ENCODE measurements at regions not wholly inside any gene's neighbourhood (a gene's known extent, or its start where the extent isn't known, plus 50 kb on each side); places are given as distances from the start of the nearest gene placed in this dataset.

DNA sequence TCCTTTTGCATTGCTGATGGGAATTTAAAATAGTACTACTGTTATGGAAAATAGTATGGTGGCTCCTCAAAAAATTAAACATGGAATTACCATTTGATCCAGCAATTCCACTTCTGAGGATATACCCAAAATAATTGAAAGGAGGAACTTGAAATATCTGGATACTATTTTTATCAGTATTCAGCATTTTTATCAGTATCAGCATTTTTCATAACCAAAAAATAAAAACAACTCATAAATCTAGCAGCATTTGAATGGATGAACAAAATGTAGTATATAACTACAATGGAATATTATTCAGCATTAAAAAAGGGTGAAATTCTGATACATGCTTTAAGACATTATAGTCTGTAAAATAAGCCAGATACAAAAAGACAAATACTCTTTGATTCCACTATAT, 763.4 kb upstream of the MAN1A1 start:
- POLR2A ChIA-PET = no interaction called here
- DNase-seq (ENCODE audit: low read depth, low spot score) = no peak
- Histone ChIP-seq H3K9me3 (ENCODE audit: control insufficient read depth, insufficient read depth, low read depth, low read length) (0 out of 2 replicates have a peak, but pooled peaks cover 2% of the 10 kb centered on the region), H3K27ac (ENCODE audit: low read length) (no peak overlapping the region), H3K36me3 (ENCODE audit: control insufficient read depth, insufficient read depth, low read length) (no peaks in the 10 kb centered on the region), H3K4me3 (ENCODE audit: low read depth in 2 of 2, low read length in 2 of 2) (no peak overlapping the region), H3K27me3 (ENCODE audit: control insufficient read depth, insufficient read depth, low read length) (no peaks in the 10 kb centered on the region), H3K4me1 (ENCODE audit: control insufficient read depth, insufficient read depth, low read length) (no peaks in the 10 kb centered on the region)
- CTCF ChIA-PET = no interaction called here
- no peak for ATAC-seq
- intact Hi-C loops (cut with micrococcal nuclease; ENCODE audit: unreplicated experiment) = no loop called here
- TF ChIP-seq, protein P1, sequence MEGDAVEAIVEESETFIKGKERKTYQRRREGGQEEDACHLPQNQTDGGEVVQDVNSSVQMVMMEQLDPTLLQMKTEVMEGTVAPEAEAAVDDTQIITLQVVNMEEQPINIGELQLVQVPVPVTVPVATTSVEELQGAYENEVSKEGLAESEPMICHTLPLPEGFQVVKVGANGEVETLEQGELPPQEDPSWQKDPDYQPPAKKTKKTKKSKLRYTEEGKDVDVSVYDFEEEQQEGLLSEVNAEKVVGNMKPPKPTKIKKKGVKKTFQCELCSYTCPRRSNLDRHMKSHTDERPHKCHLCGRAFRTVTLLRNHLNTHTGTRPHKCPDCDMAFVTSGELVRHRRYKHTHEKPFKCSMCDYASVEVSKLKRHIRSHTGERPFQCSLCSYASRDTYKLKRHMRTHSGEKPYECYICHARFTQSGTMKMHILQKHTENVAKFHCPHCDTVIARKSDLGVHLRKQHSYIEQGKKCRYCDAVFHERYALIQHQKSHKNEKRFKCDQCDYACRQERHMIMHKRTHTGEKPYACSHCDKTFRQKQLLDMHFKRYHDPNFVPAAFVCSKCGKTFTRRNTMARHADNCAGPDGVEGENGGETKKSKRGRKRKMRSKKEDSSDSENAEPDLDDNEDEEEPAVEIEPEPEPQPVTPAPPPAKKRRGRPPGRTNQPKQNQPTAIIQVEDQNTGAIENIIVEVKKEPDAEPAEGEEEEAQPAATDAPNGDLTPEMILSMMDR (IDR thresholded peaks at IDR 0.05) = no peak
- TF ChIP-seq SIN3A (IDR thresholded peaks at IDR 0.05; ENCODE audit: borderline replicate concordance, insufficient read depth, low read depth, low read length) = no peak
- TF ChIP-seq POLR2AphosphoS5 (IDR thresholded peaks at IDR 0.05; ENCODE audit: low read depth, low read length) = no peak
- no peak for TF ChIP-seq TCF7L2 (IDR thresholded peaks at IDR 0.05; ENCODE audit: low read depth, low read length)
- TF ChIP-seq, protein P2, sequence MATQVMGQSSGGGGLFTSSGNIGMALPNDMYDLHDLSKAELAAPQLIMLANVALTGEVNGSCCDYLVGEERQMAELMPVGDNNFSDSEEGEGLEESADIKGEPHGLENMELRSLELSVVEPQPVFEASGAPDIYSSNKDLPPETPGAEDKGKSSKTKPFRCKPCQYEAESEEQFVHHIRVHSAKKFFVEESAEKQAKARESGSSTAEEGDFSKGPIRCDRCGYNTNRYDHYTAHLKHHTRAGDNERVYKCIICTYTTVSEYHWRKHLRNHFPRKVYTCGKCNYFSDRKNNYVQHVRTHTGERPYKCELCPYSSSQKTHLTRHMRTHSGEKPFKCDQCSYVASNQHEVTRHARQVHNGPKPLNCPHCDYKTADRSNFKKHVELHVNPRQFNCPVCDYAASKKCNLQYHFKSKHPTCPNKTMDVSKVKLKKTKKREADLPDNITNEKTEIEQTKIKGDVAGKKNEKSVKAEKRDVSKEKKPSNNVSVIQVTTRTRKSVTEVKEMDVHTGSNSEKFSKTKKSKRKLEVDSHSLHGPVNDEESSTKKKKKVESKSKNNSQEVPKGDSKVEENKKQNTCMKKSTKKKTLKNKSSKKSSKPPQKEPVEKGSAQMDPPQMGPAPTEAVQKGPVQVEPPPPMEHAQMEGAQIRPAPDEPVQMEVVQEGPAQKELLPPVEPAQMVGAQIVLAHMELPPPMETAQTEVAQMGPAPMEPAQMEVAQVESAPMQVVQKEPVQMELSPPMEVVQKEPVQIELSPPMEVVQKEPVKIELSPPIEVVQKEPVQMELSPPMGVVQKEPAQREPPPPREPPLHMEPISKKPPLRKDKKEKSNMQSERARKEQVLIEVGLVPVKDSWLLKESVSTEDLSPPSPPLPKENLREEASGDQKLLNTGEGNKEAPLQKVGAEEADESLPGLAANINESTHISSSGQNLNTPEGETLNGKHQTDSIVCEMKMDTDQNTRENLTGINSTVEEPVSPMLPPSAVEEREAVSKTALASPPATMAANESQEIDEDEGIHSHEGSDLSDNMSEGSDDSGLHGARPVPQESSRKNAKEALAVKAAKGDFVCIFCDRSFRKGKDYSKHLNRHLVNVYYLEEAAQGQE (IDR thresholded peaks at IDR 0.05; ENCODE audit: insufficient read depth in 1 of 2, low read depth in 2 of 2, low read length in 1 of 2) = no peak
- no TSS peak for BruUV-seq (replicated peaks)
- in situ Hi-C loops (cut with HindIII; ENCODE audit: low pct_unique_long_range_greater_than_20kb, low sequenced_read_pairs) = no loop called here

DNA sequence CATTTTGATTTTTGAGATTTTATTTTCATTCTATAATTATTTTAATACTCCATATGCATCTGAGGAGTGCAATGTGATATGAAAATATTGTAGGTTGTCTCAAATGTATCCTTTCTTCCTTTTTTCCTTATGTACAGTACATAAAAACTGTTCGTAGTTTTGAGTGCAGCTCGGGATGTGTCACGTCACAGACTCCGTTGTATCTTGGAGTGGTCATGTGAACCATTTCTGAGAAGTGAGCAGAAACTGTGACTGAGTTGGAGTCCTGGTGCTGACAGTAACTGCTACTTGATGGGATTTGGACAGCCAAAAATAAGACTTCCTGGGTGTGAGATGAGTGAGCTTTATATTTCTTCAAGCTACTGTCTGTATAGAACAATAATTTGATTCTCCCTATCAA, 761.4 kb upstream of the MAN1A1 start:
- ChIA-PET CTCF (no interaction called here), POLR2A (interaction anchor here (0.7 kb wide), 1 partner anchor 170 kb away, joined by 3 read pairs; no protein-coding TSS in a partner anchor)
- H3K4me3 ChIP-seq (ENCODE audit: low read depth in 2 of 2, low read length in 2 of 2) = no peak overlapping the region
- BruUV-seq (replicated peaks) = no TSS peak
- no peak for DNase-seq (ENCODE audit: low read depth, low spot score)
- H3K36me3 ChIP-seq (ENCODE audit: control insufficient read depth, insufficient read depth, low read length) = no peaks in the 10 kb centered on the region
- intact Hi-C loops (cut with micrococcal nuclease; ENCODE audit: unreplicated experiment) = no loop called here
- H3K4me1 ChIP-seq (ENCODE audit: control insufficient read depth, insufficient read depth, low read length) = no peaks in the 10 kb centered on the region
- no peaks in the 10 kb centered on the region; the same call in 1 of the 2 replicates for H3K9me3 ChIP-seq (ENCODE audit: control insufficient read depth, insufficient read depth, low read depth, low read length)
- in situ Hi-C loops (cut with HindIII; ENCODE audit: low pct_unique_long_range_greater_than_20kb, low sequenced_read_pairs) = no loop called here
- H3K27me3 ChIP-seq (ENCODE audit: control insufficient read depth, insufficient read depth, low read length) = no peaks in the 10 kb centered on the region
- no peak for ATAC-seq
- no peak overlapping the region for H3K27ac ChIP-seq (ENCODE audit: low read length)
- TF ChIP-seq, protein P2 (IDR thresholded peaks at IDR 0.05; ENCODE audit: insufficient read depth in 1 of 2, low read depth in 2 of 2, low read length in 1 of 2) = no peak
- TF ChIP-seq TCF7L2 (IDR thresholded peaks at IDR 0.05; ENCODE audit: low read depth, low read length) = no peak
- TF ChIP-seq SIN3A (IDR thresholded peaks at IDR 0.05; ENCODE audit: borderline replicate concordance, insufficient read depth, low read depth, low read length) = no peak
- TF ChIP-seq POLR2AphosphoS5 (IDR thresholded peaks at IDR 0.05; ENCODE audit: low read depth, low read length) = no peak
- TF ChIP-seq, protein P1 (IDR thresholded peaks at IDR 0.05) = no peak
